ENCODE measurements at regions not wholly inside any gene's neighbourhood (a gene's known extent, or its start where the extent isn't known, plus 50 kb on each side); places are given as distances from the start of the nearest gene placed in this dataset.

DNA sequence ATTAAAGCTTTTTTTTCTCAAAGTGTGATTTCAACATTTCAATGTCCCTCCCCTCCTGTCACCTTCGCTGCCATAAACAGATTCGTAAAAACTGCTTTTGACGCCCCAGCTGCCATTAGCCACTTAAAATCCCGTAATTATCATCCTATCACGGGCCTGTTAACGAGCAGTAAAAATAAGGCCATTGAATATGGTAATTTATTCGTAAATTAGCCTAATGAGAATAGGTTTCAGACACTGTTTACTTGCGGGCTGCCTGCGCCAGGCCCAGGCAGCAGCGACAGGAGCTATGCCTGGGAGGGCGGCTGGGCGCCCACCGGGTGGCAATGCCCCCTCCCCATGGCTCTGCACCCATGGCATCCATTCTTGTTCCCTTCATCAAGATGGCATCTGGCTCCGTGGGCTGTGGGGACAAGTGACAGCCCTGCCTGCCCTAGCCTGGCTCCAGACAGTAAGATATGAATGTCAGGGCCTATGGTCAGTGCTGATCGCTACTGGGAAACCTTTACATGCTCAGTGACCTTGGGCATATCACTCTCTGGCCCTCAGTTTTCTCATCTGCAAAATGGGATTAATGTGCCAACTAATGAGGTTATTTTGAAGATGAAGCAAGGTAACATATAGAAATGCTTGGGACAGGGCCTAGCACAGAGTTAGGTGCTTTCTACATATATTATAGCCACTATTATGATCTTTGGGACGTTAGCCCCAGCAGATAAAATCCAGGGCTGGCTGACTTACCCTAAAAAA lies 500.8 kb downstream of the MN1 start:
- Histone ChIP-seq H3K27me3 (ENCODE audit: control insufficient read depth, insufficient read depth, low read length) (no peaks in the 10 kb centered on the region), H3K9ac (ENCODE audit: low read depth, low read length) (no peak overlapping the region), H3K36me3 (ENCODE audit: control insufficient read depth, insufficient read depth, low read length) (no peaks in the 10 kb centered on the region), H3K9me3 (ENCODE audit: control insufficient read depth, insufficient read depth, low read length) (no peaks in the 10 kb centered on the region), H3K4me1 (ENCODE audit: control insufficient read depth, insufficient read depth, low read length) (peaks cover 22% of the 10 kb centered on the region; the same call in 1 of the 2 replicates), H3K27ac (ENCODE audit: low read depth, low read length) (no peak overlapping the region), H3K4me3 (ENCODE audit: low read depth, low read length) (no peak overlapping the region)

DNA sequence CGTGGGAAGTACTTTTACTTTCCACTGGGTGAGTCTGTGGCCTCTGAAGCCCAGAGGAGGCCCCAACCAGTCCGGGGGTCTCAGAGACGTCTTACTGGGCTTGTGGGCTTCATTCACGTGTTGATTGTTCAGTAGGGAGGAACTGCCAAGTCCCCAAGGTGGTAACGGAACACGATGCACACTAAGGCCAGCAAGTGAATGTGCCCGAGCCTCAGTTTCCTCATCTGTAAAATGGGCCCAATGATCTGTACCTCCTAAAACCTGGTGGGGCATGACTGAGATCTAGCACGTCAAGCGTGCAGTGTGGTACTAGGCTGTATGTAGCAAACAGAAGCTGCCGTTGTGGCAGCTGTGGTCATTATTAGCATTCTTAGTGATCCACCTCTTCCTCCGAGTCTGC lies 499.1 kb downstream of the MN1 start:
- no peaks in the 10 kb centered on the region for H3K36me3 ChIP-seq (ENCODE audit: control insufficient read depth, insufficient read depth, low read length)
- H3K27me3 ChIP-seq (ENCODE audit: control insufficient read depth, insufficient read depth, low read length) = no peaks in the 10 kb centered on the region
- H3K9me3 ChIP-seq (ENCODE audit: control insufficient read depth, insufficient read depth, low read length) = no peaks in the 10 kb centered on the region
- H3K27ac ChIP-seq (ENCODE audit: low read depth, low read length) = no peak overlapping the region
- no peak overlapping the region for H3K4me3 ChIP-seq (ENCODE audit: low read depth, low read length)
- H3K4me1 ChIP-seq (ENCODE audit: control insufficient read depth, insufficient read depth, low read length) = peaks cover 19% of the 10 kb centered on the region; the same call in 1 of the 2 replicates
- no peak overlapping the region for H3K9ac ChIP-seq (ENCODE audit: low read depth, low read length)

DNA sequence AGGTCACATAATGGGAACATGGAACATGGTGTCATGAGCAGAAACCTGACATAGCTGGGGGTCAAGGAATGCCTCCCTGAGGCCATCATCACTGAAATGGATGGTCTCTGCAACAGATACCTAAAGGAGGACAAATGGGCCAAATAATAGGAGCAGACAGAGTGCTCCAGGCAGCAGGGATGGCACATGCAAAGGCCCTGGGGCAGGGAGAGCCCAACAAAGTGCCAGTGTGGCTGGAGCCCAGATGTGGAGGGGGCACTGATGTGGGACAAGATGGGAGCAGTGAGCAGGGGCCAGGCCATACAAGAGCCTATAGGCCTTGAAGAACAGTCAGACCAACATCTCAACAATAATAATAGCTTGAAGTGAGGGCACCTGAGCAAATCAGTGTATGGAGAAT lies 497.8 kb downstream of the MN1 start:
- no peak overlapping the region for H3K27ac ChIP-seq (ENCODE audit: low read depth, low read length)
- no peaks in the 10 kb centered on the region for H3K36me3 ChIP-seq (ENCODE audit: control insufficient read depth, insufficient read depth, low read length)
- no peaks in the 10 kb centered on the region for H3K27me3 ChIP-seq (ENCODE audit: control insufficient read depth, insufficient read depth, low read length)
- no peak overlapping the region for H3K4me3 ChIP-seq (ENCODE audit: low read depth, low read length)
- H3K4me1 ChIP-seq (ENCODE audit: control insufficient read depth, insufficient read depth, low read length) = peaks cover 8% of the 10 kb centered on the region; the same call in 1 of the 2 replicates
- no peak overlapping the region for H3K9ac ChIP-seq (ENCODE audit: low read depth, low read length)
- no peaks in the 10 kb centered on the region for H3K9me3 ChIP-seq (ENCODE audit: control insufficient read depth, insufficient read depth, low read length)

DNA sequence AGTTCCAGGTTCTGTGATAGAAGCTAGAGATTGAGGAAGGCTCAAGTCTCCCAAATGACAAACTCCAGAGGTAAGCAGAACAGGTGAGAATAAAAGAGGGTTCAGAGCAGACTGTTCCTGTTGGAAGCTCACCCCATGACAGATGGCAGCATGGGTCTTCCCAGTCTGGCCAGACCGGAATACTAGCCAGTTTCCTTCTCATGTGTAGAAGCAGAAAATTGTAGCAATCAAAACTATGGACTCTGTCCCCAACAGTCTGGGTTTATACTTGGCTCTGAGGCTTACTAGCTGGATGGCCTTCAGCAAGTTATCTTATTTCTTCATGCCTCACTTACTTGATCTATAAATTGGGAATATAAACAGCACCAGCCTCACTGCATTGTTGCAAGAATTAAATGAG lies 494.8 kb downstream of the MN1 start:
- no peak overlapping the region for H3K4me3 ChIP-seq (ENCODE audit: low read depth, low read length)
- no peaks in the 10 kb centered on the region for H3K36me3 ChIP-seq (ENCODE audit: control insufficient read depth, insufficient read depth, low read length)
- H3K27ac ChIP-seq (ENCODE audit: low read depth, low read length) = no peak overlapping the region
- H3K9ac ChIP-seq (ENCODE audit: low read depth, low read length) = no peak overlapping the region
- H3K4me1 ChIP-seq (ENCODE audit: control insufficient read depth, insufficient read depth, low read length) = peaks cover 12% of the 10 kb centered on the region
- no peaks in the 10 kb centered on the region for H3K9me3 ChIP-seq (ENCODE audit: control insufficient read depth, insufficient read depth, low read length)
- peaks cover 6% of the 10 kb centered on the region; the same call in 1 of the 2 replicates for H3K27me3 ChIP-seq (ENCODE audit: control insufficient read depth, insufficient read depth, low read length)

DNA sequence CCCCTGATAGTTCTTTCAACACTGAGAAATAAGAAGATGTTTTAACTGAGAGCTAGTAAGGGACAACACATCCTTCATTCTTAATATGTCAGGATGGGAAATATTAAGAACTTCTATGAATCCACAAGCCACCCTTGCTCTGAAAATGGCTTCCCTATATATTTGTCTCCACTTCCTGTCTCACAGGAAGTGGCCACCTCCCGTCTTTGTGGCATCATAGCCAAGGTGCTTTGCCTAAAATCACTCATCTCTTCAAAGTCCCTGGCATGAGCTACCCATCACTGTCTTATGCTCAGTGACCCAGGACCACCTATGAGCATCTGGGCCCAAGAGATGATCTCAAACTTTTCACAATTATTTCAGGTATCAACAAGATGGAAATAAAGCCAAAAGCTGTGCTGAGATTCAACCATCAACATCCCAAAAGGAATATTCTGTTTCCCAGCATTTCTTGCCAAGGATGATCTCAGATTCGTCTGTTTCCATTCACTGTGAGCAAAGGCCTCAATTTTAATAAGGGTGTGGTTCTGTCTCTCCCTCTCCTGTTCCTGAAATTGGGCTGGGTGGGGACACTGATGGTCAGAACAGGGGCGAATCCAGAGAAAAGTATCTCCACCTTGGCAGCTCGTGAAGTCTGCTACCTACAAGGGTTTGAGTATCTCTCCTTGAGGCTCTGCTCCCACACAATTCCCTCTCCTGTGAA lies 493.9 kb downstream of the MN1 start:
- peaks cover 6% of the 10 kb centered on the region; the same call in 1 of the 2 replicates for H3K27me3 ChIP-seq (ENCODE audit: control insufficient read depth, insufficient read depth, low read length)
- no peaks in the 10 kb centered on the region for H3K36me3 ChIP-seq (ENCODE audit: control insufficient read depth, insufficient read depth, low read length)
- H3K9ac ChIP-seq (ENCODE audit: low read depth, low read length) = no peak overlapping the region
- H3K9me3 ChIP-seq (ENCODE audit: control insufficient read depth, insufficient read depth, low read length) = no peaks in the 10 kb centered on the region
- H3K4me3 ChIP-seq (ENCODE audit: low read depth, low read length) = no peak overlapping the region
- no peak overlapping the region for H3K27ac ChIP-seq (ENCODE audit: low read depth, low read length)
- peaks cover 21% of the 10 kb centered on the region for H3K4me1 ChIP-seq (ENCODE audit: control insufficient read depth, insufficient read depth, low read length)

DNA sequence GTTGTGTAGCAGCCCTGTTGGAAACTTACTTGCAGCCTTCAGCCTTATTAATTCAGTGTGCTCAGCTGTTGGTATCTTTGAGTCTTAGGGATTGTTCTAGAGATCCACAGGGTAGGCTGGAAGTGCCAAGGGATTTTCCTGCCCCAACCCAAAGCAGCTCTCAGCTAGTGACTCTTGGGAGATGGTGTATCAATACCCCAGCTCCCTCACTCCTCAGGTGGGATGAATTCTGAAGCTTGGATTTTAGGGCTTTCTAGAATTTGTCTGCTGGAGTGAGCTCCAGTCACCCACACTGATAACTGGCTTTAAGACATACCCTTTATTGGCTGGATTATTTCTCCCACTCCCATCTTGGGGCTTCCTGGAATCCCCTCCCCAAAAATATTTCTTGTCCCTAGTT lies 493.0 kb downstream of the MN1 start:
- Histone ChIP-seq H3K4me1 (ENCODE audit: control insufficient read depth, insufficient read depth, low read length) (peaks cover 24% of the 10 kb centered on the region), H3K27me3 (ENCODE audit: control insufficient read depth, insufficient read depth, low read length) (peaks cover 6% of the 10 kb centered on the region; the same call in 1 of the 2 replicates), H3K9ac (ENCODE audit: low read depth, low read length) (no peak overlapping the region), H3K36me3 (ENCODE audit: control insufficient read depth, insufficient read depth, low read length) (no peaks in the 10 kb centered on the region), H3K27ac (ENCODE audit: low read depth, low read length) (no peak overlapping the region), H3K4me3 (ENCODE audit: low read depth, low read length) (no peak overlapping the region), H3K9me3 (ENCODE audit: control insufficient read depth, insufficient read depth, low read length) (no peaks in the 10 kb centered on the region)

DNA sequence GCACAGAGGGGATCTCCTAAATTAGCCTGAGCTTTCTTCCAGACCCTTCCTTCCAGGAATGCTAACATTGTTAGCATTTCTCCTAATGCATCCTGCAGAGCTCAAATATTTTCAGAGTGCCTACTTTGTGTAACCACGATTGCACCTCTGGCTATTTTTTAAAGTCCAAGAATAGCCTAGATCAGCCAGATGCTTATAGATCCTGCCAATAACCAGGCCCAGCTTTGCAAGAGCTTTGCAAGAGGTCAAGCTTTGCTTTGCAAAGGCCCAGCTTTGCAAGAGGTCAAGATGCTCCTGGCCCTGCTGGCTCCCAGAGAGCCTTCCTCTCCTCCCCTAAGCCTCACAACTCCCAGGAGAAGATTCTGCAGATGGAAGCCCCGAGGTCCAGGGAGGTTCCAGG lies 491.9 kb downstream of the MN1 start:
- no peaks in the 10 kb centered on the region for H3K36me3 ChIP-seq (ENCODE audit: control insufficient read depth, insufficient read depth, low read length)
- peaks cover 6% of the 10 kb centered on the region; the same call in 1 of the 2 replicates for H3K27me3 ChIP-seq (ENCODE audit: control insufficient read depth, insufficient read depth, low read length)
- peaks cover 24% of the 10 kb centered on the region for H3K4me1 ChIP-seq (ENCODE audit: control insufficient read depth, insufficient read depth, low read length)
- no peaks in the 10 kb centered on the region for H3K9me3 ChIP-seq (ENCODE audit: control insufficient read depth, insufficient read depth, low read length)
- no peak overlapping the region for H3K4me3 ChIP-seq (ENCODE audit: low read depth, low read length)
- no peak overlapping the region for H3K9ac ChIP-seq (ENCODE audit: low read depth, low read length)
- no peak overlapping the region for H3K27ac ChIP-seq (ENCODE audit: low read depth, low read length)

DNA sequence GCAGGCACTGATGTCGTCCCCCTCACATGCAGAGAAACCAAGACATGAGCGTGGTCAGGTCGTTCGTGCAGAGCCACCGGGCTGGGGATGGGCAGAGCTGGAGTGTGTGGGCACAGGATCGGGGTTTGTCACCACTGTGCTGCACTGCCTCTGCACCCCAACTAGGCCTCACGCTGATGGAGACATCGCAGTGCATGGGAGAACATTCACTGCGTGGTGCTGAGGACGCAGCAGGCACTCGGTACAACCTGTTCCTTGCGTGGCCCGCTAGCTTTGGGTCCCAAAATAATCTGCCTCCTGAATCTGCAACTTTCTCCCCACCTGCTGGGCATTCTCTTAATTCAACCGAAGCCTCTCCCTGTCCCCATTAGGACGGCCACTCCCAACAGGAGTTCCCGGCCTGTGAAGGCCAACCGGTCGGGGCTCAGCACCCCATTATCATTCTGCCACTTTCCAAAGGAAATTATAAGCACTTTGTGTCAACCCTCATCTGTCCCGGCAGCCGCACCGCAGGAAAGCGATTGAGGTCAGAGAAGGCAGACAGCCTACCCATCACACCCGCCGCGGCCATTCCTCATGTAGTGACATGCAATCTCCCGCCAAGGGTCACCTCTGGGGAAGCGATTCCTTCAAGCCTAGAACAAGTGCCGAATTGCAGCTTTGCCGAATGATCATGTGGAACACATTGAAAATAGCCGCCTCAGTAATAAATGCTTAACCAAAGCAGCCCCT lies 490.4 kb downstream of the MN1 start:
- Histone ChIP-seq H3K36me3 (ENCODE audit: control insufficient read depth, insufficient read depth, low read length) (no peaks in the 10 kb centered on the region), H3K4me1 (ENCODE audit: control insufficient read depth, insufficient read depth, low read length) (peaks cover 24% of the 10 kb centered on the region), H3K27me3 (ENCODE audit: control insufficient read depth, insufficient read depth, low read length) (peaks cover 6% of the 10 kb centered on the region; the same call in 1 of the 2 replicates), H3K27ac (ENCODE audit: low read depth, low read length) (peak overlapping the region; percentile 50), H3K9me3 (ENCODE audit: control insufficient read depth, insufficient read depth, low read length) (no peaks in the 10 kb centered on the region), H3K4me3 (ENCODE audit: low read depth, low read length) (peak overlapping the region; percentile 17; the same call in 1 of the 2 replicates), H3K9ac (ENCODE audit: low read depth, low read length) (no peak overlapping the region)

DNA sequence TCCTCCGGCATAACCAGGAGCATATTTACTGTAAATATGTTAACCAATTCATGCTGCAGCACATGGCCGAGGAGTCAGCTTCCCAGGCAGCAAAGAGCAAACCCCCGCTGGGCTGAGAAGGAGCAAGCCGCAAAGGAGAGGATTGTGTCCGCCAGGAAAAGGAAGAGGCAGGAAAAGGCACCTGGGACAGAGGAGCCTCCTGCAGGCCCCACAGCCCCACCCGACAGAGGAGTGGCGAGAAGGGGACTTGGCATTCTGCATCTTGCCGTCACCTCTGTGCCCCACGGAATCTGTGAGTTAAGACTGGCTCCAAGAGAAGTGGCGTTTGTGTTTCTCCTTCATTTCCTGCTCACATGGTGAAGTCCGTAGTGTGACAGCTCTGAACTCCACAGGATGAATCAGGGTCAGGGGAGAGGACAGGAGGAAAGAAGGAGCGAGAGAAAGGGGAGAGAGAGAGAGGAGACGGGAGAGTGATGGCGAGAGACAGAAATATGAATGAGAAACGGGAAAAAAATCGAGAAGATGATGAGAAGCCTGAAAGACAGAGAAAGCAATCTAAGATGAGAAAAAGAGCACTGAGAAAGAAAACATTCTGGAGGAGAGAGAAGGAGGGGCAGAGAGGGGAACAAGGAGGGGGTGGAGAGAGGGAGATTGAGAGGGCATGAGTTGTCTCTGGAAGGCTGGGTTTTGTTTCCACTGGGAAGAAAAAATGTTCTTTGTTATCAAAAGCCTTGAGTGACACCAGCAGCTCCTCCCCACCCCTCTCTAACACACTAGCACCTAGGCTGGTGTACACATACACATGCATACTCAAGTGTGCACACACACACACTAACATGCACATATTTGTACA lies 489.6 kb downstream of the MN1 start:
- no peaks in the 10 kb centered on the region for H3K36me3 ChIP-seq (ENCODE audit: control insufficient read depth, insufficient read depth, low read length)
- H3K9me3 ChIP-seq (ENCODE audit: control insufficient read depth, insufficient read depth, low read length) = no peaks in the 10 kb centered on the region
- H3K27me3 ChIP-seq (ENCODE audit: control insufficient read depth, insufficient read depth, low read length) = peaks cover 6% of the 10 kb centered on the region; the same call in 1 of the 2 replicates
- H3K4me3 ChIP-seq (ENCODE audit: low read depth, low read length) = peak overlapping the region; percentile 17; the same call in 1 of the 2 replicates
- H3K4me1 ChIP-seq (ENCODE audit: control insufficient read depth, insufficient read depth, low read length) = peaks cover 24% of the 10 kb centered on the region
- peak overlapping the region; percentile 50 for H3K27ac ChIP-seq (ENCODE audit: low read depth, low read length)
- no peak overlapping the region for H3K9ac ChIP-seq (ENCODE audit: low read depth, low read length)

DNA sequence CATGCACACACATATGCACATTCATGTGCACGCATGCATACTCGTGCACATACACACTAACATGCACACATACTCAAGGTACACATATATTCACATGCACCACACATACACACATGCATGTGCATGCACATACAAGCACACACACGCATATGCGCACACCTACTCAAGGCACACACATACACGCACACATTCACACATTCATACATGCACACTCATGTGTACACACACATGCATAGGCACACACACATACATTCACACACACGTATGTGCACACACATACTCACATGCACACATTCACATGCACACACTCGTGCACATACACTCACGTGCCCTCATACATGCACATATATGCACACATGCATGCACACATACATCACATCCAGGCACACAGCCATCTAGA lies 489.0 kb downstream of the MN1 start:
- Histone ChIP-seq H3K36me3 (ENCODE audit: control insufficient read depth, insufficient read depth, low read length) (no peaks in the 10 kb centered on the region), H3K9me3 (ENCODE audit: control insufficient read depth, insufficient read depth, low read length) (no peaks in the 10 kb centered on the region), H3K27ac (ENCODE audit: low read depth, low read length) (no peak overlapping the region), H3K4me3 (ENCODE audit: low read depth, low read length) (no peak overlapping the region), H3K4me1 (ENCODE audit: control insufficient read depth, insufficient read depth, low read length) (peaks cover 24% of the 10 kb centered on the region), H3K27me3 (ENCODE audit: control insufficient read depth, insufficient read depth, low read length) (peaks cover 6% of the 10 kb centered on the region; the same call in 1 of the 2 replicates), H3K9ac (ENCODE audit: low read depth, low read length) (no peak overlapping the region)

Data from HUES48 (cell line).